ENCODE measurements at regions not wholly inside any gene's neighbourhood (a gene's known extent, or its start where the extent isn't known, plus 50 kb on each side); places are given as distances from the start of the nearest gene placed in this dataset.

- TF ChIP-seq CTCF (IDR thresholded peaks at IDR 0.05) = no peak
- no peak for TF ChIP-seq ZFX (IDR thresholded peaks at IDR 0.05; ENCODE audit: borderline replicate concordance)
- H3K27ac ChIP-seq = no peak overlapping the region
Observed at GRCh38 chr6:150651808-150652470, 52.3 kb downstream of the PLEKHG1 start.

GRCh38 chr6:150652848-150653613 is 53.3 kb downstream of the PLEKHG1 start:
- no peak overlapping the region for H3K27ac ChIP-seq
- no peak for TF ChIP-seq CTCF (IDR thresholded peaks at IDR 0.05)
- no peak for TF ChIP-seq ZFX (IDR thresholded peaks at IDR 0.05; ENCODE audit: borderline replicate concordance)

GRCh38 chr6:150654608-150655007 is 54.9 kb downstream of the PLEKHG1 start:
- TF ChIP-seq CTCF (IDR thresholded peaks at IDR 0.05) = no peak
- no peak for TF ChIP-seq ZFX (IDR thresholded peaks at IDR 0.05; ENCODE audit: borderline replicate concordance)
- no peak overlapping the region for H3K27ac ChIP-seq

GRCh38 chr6:150656156-150656555 is 56.5 kb downstream of the PLEKHG1 start:
- TF ChIP-seq CTCF (IDR thresholded peaks at IDR 0.05) (no peak), ZFX (IDR thresholded peaks at IDR 0.05; ENCODE audit: borderline replicate concordance) (no peak)

GRCh38 chr6:150658421-150658820 is 58.7 kb downstream of the PLEKHG1 start:
- no peak for TF ChIP-seq ZFX (IDR thresholded peaks at IDR 0.05; ENCODE audit: borderline replicate concordance)
- no peak overlapping the region for H3K27ac ChIP-seq

More at GRCh38 chr6:150656156-150656555, 56.5 kb downstream of the PLEKHG1 start:
- H3K27ac ChIP-seq = no peak overlapping the region

- TF ChIP-seq ZFX (IDR thresholded peaks at IDR 0.05; ENCODE audit: borderline replicate concordance) = no peak
- TF ChIP-seq CTCF (IDR thresholded peaks at IDR 0.05) = no peak
- no peak overlapping the region for H3K27ac ChIP-seq
Observed at GRCh38 chr6:150659046-150659763, 59.5 kb downstream of the PLEKHG1 start.

GRCh38 chr6:150661216-150662007 is 61.7 kb downstream of the PLEKHG1 start:
- TF ChIP-seq CTCF (IDR thresholded peaks at IDR 0.05) (no peak), ZFX (IDR thresholded peaks at IDR 0.05; ENCODE audit: borderline replicate concordance) (no peak)

More at GRCh38 chr6:150661216-150662007, 61.7 kb downstream of the PLEKHG1 start:
- no peak overlapping the region for H3K27ac ChIP-seq
